Astrocyte of the spinal cord (primary cell): ENCODE measurements at regions not wholly inside any gene's neighbourhood (a gene's known extent, or its start where the extent isn't known, plus 50 kb on each side); places are given as distances from the start of the nearest gene placed in this dataset.

ENCODE experiments used
- DNase-seq: peaks from one replicate; pipeline ENCODE4 v3.0.0; 2011; ENCODE audit warnings: low read depth, low spot score
- H3K4me3 ChIP-seq: 2 replicates; pipeline ENCODE4 v1.5.1; 2011; ENCODE audit warnings: low read depth, mild to moderate bottlenecking, low read length, moderate library complexity
- CTCF ChIP-seq: IDR thresholded peaks from 2 replicates; pipeline ENCODE4 v1.5.1; 2012; ENCODE audit warnings: low read depth, mild to moderate bottlenecking, low read length, inconsistent platforms
- in situ Hi-C: cut with HindIII; loops from 2 replicates; pipeline ENCODE4 v1.10.0; 2017; ENCODE audit warnings: low sequenced_read_pairs

- DNase-seq: no peak
- no peak overlapping the region for H3K4me3 ChIP-seq
- in situ Hi-C loops: no loop called here
- no peak for TF ChIP-seq CTCF
Measured at GRCh38 chr1:56148326-56149193, 430.8 kb downstream of the PLPP3 start.

- TF ChIP-seq CTCF: no peak
- DNase-seq: no peak
- in situ Hi-C loops: no loop called here
- H3K4me3 ChIP-seq: no peak overlapping the region
Measured at GRCh38 chr1:56147459-56147858, 431.9 kb downstream of the PLPP3 start.

- H3K4me3 ChIP-seq: no peak overlapping the region
- no peak for DNase-seq
- no peak for TF ChIP-seq CTCF
- in situ Hi-C loops: no loop called here
Measured at GRCh38 chr1:56147034-56147433, 432.3 kb downstream of the PLPP3 start.

- in situ Hi-C loops: no loop called here
- DNase-seq: peak; percentile 52
- no peak for TF ChIP-seq CTCF
- H3K4me3 ChIP-seq: no peak overlapping the region
Measured at GRCh38 chr1:56146449-56146848, 432.9 kb downstream of the PLPP3 start.

- no peak overlapping the region for H3K4me3 ChIP-seq
- no peak for DNase-seq
- in situ Hi-C loops: no loop called here
- no peak for TF ChIP-seq CTCF
Measured at GRCh38 chr1:56145581-56145980, 433.8 kb downstream of the PLPP3 start.

DNA sequence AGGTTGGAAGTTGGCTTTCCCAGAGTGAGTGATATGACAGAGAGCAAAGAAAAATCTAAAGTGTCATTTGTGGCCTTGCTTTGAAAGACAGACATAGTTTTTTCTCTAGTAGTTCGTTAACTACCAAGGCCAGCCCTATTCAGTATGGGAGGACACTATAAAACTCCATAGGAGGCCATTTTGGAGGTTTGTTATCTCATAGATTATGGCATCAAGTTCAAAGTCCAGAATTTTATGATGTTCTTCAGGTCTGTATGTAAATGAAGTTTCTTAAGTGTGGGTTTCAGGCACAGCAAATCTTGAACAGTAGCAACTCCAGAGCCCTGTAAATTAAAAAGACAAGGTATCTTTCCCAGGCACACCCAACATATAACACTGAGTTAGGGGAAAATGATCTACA, 437.1 kb downstream of the PLPP3 start:
- no peak for DNase-seq
- in situ Hi-C loops: no loop called here
- no peak overlapping the region for H3K4me3 ChIP-seq
- TF ChIP-seq CTCF: no peak
